Stomach (tissue), 8 donors: ENCODE measurements at regions not wholly inside any gene's neighbourhood (a gene's known extent, or its start where the extent isn't known, plus 50 kb on each side); places are given as distances from the start of the nearest gene placed in this dataset.
"Not testable (repeated sequence)": the region's sequence is repeated elsewhere in the genome, so short reads cannot be mapped to it uniquely, and the experiment has no call there.

Experiments used
- DNase-seq, 2 donors: peaks; one replicate each; pipeline versions ENCODE4 v3.0.0 to v3.0.0-alpha.2; 2013 to 2019
- H3K27ac ChIP-seq, 5 donors: fragments of 200-600 bp in 4 of 5; sonication (generic) in 4 of 5; one replicate each; pipeline ENCODE4 v1.5.1; 2013 to 2019; ENCODE audit warnings: mild to moderate bottlenecking in 1 of 5, moderate library complexity in 1 of 5
- H3K27me3 ChIP-seq, 3 donors: fragments of 200-600 bp; sonication (generic); one replicate each; pipeline ENCODE4 v1.5.1; 2017 to 2019; ENCODE audit warnings: mixed run types in 1 of 3
- H3K36me3 ChIP-seq, 4 donors: fragments of 200-600 bp; sonication (generic); 1 replicate in 3 of 4; 2 replicates in 1 of 4; pipeline ENCODE4 v1.5.1; 2016 to 2019
- H3K4me1 ChIP-seq, 4 donors: fragments of 200-600 bp; sonication (generic); one replicate each; pipeline ENCODE4 v1.5.1; 2016 to 2019
- H3K4me3 ChIP-seq, 4 donors: fragments of 200-600 bp; sonication (generic) in 3 of 4; one replicate each; pipeline ENCODE4 v1.5.1; 2016 to 2019; ENCODE audit warnings: mild to moderate bottlenecking in 1 of 4
- H3K9me3 ChIP-seq, 4 donors: fragments of 200-600 bp; sonication (generic); one replicate each; pipeline ENCODE4 v1.5.1; 2016 to 2019
- CTCF ChIP-seq, 7 experiments: fragments of 450-650 bp in 4 of 7; fragments of 200-600 bp in 3 of 7; sonication (generic) in 3 of 7; IDR thresholded peaks; one replicate each; pipeline ENCODE4 v1.5.1; 2016 to 2019; ENCODE audit warnings: antibody characterized with exemption in 7 of 7, control low read depth in 2 of 7, mild to moderate bottlenecking in 1 of 7
- EP300 ChIP-seq: sonication (generic); formaldehyde crosslinking; IDR thresholded peaks from one replicate; pipeline ENCODE4 v1.6.1; 2017; ENCODE audit warnings: antibody characterized with exemption
- POLR2A ChIP-seq, 4 donors: fragments of 450-650 bp; IDR thresholded peaks; one replicate each; pipeline ENCODE4 v1.6.1; 2016; ENCODE audit warnings: antibody characterized with exemption in 4 of 4, control low read depth in 2 of 4, mild to moderate bottlenecking in 1 of 4, moderate library complexity in 1 of 4
- POLR2AphosphoS5 ChIP-seq, 3 donors: sonication (generic); formaldehyde crosslinking; IDR thresholded peaks; one replicate each; pipeline ENCODE4 v1.6.1; 2016; ENCODE audit warnings: antibody characterized with exemption in 3 of 3
- WGBS, 5 donors: extraction: QIAGEN DNeasy Blood & Tissue Kit in 3 of 5; methylation state at CpG; one replicate each; pipeline versions ENCODE4 v1.1.5 to v1.1.7; 2013 to 2018; 5-methylcytosine and 5-hydroxymethylcytosine counted together
- intact Hi-C: fragments of 100-400 bp; cut with DNase I; formaldehyde crosslinking; loops from one replicate; pipeline ENCODE4 v1.15.1; 2023; ENCODE audit warnings: low total_unique reads
- donor health status: healthy with polysubstance abuse.
- donor health status: Bipolar disorder and iron deficiency.
- donor health status: healthy.

GRCh38 chr4:11072463-11072862, 356.2 kb downstream of the HS3ST1 start:
- no peaks in the 10 kb centered on the region for H3K9me3 ChIP-seq
- DNase-seq = no peak
- intact Hi-C loops = no loop called here
- H3K4me1 ChIP-seq = no peaks in the 10 kb centered on the region
- H3K4me3 ChIP-seq = no peak overlapping the region
- TF ChIP-seq CTCF (IDR thresholded peaks at IDR 0.05) = no peak
- TF ChIP-seq POLR2A (IDR thresholded peaks at IDR 0.05) = no peak
- no peak for TF ChIP-seq EP300
- TF ChIP-seq POLR2AphosphoS5 (IDR thresholded peaks at IDR 0.05) = no peak
- H3K27ac ChIP-seq = no peak overlapping the region
- WGBS, 5 donors = 91 to 96% (median 94%) methylated on average over 5 of the region's 5 CpGs
- no peaks in the 10 kb centered on the region for H3K27me3 ChIP-seq
- no peaks in the 10 kb centered on the region for H3K36me3 ChIP-seq

GRCh38 chr4:11070813-11071212, 357.9 kb downstream of the HS3ST1 start:
- 50 to 72% (median 63%) methylated on average over 4 of the region's 4 CpGs for WGBS, 5 donors
- H3K9me3 ChIP-seq = no peaks in the 10 kb centered on the region
- no peaks in the 10 kb centered on the region for H3K4me1 ChIP-seq
- no peak overlapping the region for H3K4me3 ChIP-seq
- no peaks in the 10 kb centered on the region for H3K27me3 ChIP-seq
- TF ChIP-seq CTCF (IDR thresholded peaks at IDR 0.05) (no peak), POLR2AphosphoS5 (IDR thresholded peaks at IDR 0.05) (no peak), EP300 (no peak), POLR2A (IDR thresholded peaks at IDR 0.05) (no peak)
- no peak for DNase-seq
- no peaks in the 10 kb centered on the region for H3K36me3 ChIP-seq
- H3K27ac ChIP-seq = no peak overlapping the region
- intact Hi-C loops = no loop called here

GRCh38 chr4:11069581-11070211, 359.0 kb downstream of the HS3ST1 start:
- no peaks in the 10 kb centered on the region for H3K27me3 ChIP-seq
- H3K4me1 ChIP-seq = no peaks in the 10 kb centered on the region
- H3K4me3 ChIP-seq = no peak overlapping the region
- no peaks in the 10 kb centered on the region for H3K36me3 ChIP-seq
- no peak for DNase-seq
- no peak overlapping the region for H3K27ac ChIP-seq
- TF ChIP-seq CTCF (IDR thresholded peaks at IDR 0.05) = no peak
- no peak for TF ChIP-seq POLR2AphosphoS5 (IDR thresholded peaks at IDR 0.05)
- TF ChIP-seq POLR2A (IDR thresholded peaks at IDR 0.05) = no peak
- TF ChIP-seq EP300 = no peak
- intact Hi-C loops = no loop called here
- 46 to 58% (median 52%) methylated on average over 2 of the region's 2 CpGs for WGBS, 5 donors
- no peaks in the 10 kb centered on the region for H3K9me3 ChIP-seq

- Histone ChIP-seq H3K4me3 (no peak overlapping the region), H3K27ac (no peak overlapping the region), H3K36me3 (no peaks in the 10 kb centered on the region), H3K9me3 (no peaks in the 10 kb centered on the region), H3K4me1 (no peaks in the 10 kb centered on the region), H3K27me3 (no peaks in the 10 kb centered on the region)
- WGBS, 5 donors = 56 to 71% (median 60%) methylated on average over 3 of the region's 3 CpGs
- TF ChIP-seq POLR2AphosphoS5 (IDR thresholded peaks at IDR 0.05) = no peak
- no peak for TF ChIP-seq CTCF (IDR thresholded peaks at IDR 0.05)
- no peak for TF ChIP-seq EP300
- TF ChIP-seq POLR2A (IDR thresholded peaks at IDR 0.05) = no peak
- peak in 1 of 2 donors; percentile 13 for DNase-seq
- intact Hi-C loops = no loop called here
Observed at GRCh38 chr4:11069083-11069482, 359.6 kb downstream of the HS3ST1 start.

- H3K36me3 ChIP-seq, DNase-seq, H3K27me3 ChIP-seq, H3K4me3 ChIP-seq, H3K9me3 ChIP-seq, intact Hi-C loops, H3K4me1 ChIP-seq, H3K27ac ChIP-seq: not testable (repeated sequence)
- WGBS, 5 donors = 90 to 96% (median 91%) methylated on average over 22 of the region's 22 CpGs
Observed at GRCh38 chr4:11066584-11066983, 362.1 kb downstream of the HS3ST1 start.

- intact Hi-C loops, H3K9me3 ChIP-seq, H3K27ac ChIP-seq, H3K36me3 ChIP-seq, H3K27me3 ChIP-seq, DNase-seq, H3K4me1 ChIP-seq, H3K4me3 ChIP-seq: not testable (repeated sequence)
- 86 to 100% (median 88%) methylated on average over 1 to 3 of the region's 3 CpGs for WGBS, 5 donors
Observed at GRCh38 chr4:11060637-11061036, 368.1 kb downstream of the HS3ST1 start.

- 93 to 99% (median 97%) methylated on average over 7 of the region's 7 CpGs for WGBS, 5 donors
- DNase-seq = not testable (repeated sequence)
Observed at GRCh38 chr4:11054937-11055336, 370.4 kb upstream of the CLNK start.

More at GRCh38 chr4:11054937-11055336, 370.4 kb upstream of the CLNK start:
- intact Hi-C loops, H3K27me3 ChIP-seq, H3K27ac ChIP-seq, H3K4me1 ChIP-seq, H3K36me3 ChIP-seq, H3K4me3 ChIP-seq, H3K9me3 ChIP-seq: not testable (repeated sequence)
